Sigmoid colon (tissue), 6 donors: ENCODE measurements at regions not wholly inside any gene's neighbourhood (a gene's known extent, or its start where the extent isn't known, plus 50 kb on each side); places are given as distances from the start of the nearest gene placed in this dataset.
"Not testable (repeated sequence)": the region's sequence is repeated elsewhere in the genome, so short reads cannot be mapped to it uniquely, and the experiment has no call there.

Source experiments
- DNase-seq: peaks from one replicate; pipeline ENCODE4 v3.0.0-alpha.2; 2019
- H3K27ac ChIP-seq, 4 donors: fragments of 200-600 bp; sonication (generic); one replicate each; pipeline ENCODE4 v1.5.1; 2016 to 2019; ENCODE audit warnings: mild to moderate bottlenecking in 1 of 4
- H3K27me3 ChIP-seq, 3 donors: fragments of 200-600 bp; sonication (generic); one replicate each; pipeline ENCODE4 v1.5.1; 2019; ENCODE audit warnings: mild to moderate bottlenecking in 1 of 3
- H3K36me3 ChIP-seq, 4 donors: fragments of 200-600 bp; sonication (generic); one replicate each; pipeline ENCODE4 v1.5.1; 2016 to 2019
- H3K4me1 ChIP-seq, 4 donors: fragments of 200-600 bp; sonication (generic); one replicate each; pipeline ENCODE4 v1.5.1; 2017 to 2019
- H3K4me3 ChIP-seq, 4 donors: fragments of 200-600 bp; sonication (generic); one replicate each; pipeline ENCODE4 v1.5.1; 2017 to 2019; ENCODE audit warnings: mild to moderate bottlenecking in 2 of 4, moderate library complexity in 1 of 4
- H3K9me3 ChIP-seq, 4 donors: fragments of 200-600 bp in 3 of 4; sonication (generic) in 3 of 4; one replicate each; pipeline versions ENCODE4 v1.5.1 to v1.6.1; 2013 to 2019
- EP300 ChIP-seq, 4 donors: sonication (generic); formaldehyde crosslinking; IDR thresholded peaks; one replicate each; pipeline ENCODE4 v1.6.1; 2017; ENCODE audit warnings: antibody characterized with exemption in 4 of 4
- POLR2A ChIP-seq, 2 donors: fragments of 450-650 bp; IDR thresholded peaks; one replicate each; pipeline ENCODE4 v1.6.1; 2016; ENCODE audit warnings: antibody characterized with exemption in 2 of 2, mild to moderate bottlenecking in 2 of 2, moderate library complexity in 2 of 2
- POLR2AphosphoS5 ChIP-seq, 4 donors: sonication (generic); formaldehyde crosslinking; IDR thresholded peaks; one replicate each; pipeline ENCODE4 v1.6.1; 2017; ENCODE audit warnings: antibody characterized with exemption in 4 of 4
- WGBS, 2 donors: extraction: QIAGEN DNeasy Blood & Tissue Kit; methylation state at CpG; one replicate each; pipeline ENCODE4 v1.1.7; 2013; 5-methylcytosine and 5-hydroxymethylcytosine counted together
- intact Hi-C: fragments of 100-400 bp; cut with DNase I; formaldehyde crosslinking; loops from one replicate; pipeline ENCODE4 v1.15.1; 2023
- TF ChIP-seq, protein P1 (sequence below), 4 experiments: fragments of 450-650 bp in 3 of 4; fragments of 200-600 bp in 1 of 4; IDR thresholded peaks; one replicate each; pipeline ENCODE4 v1.5.1; 2016 to 2019; ENCODE audit warnings: antibody characterized with exemption in 4 of 4, mild to moderate bottlenecking in 3 of 4, moderate library complexity in 2 of 4
- donor health status: healthy with polysubstance abuse.
- donor health status: healthy.

DNA sequence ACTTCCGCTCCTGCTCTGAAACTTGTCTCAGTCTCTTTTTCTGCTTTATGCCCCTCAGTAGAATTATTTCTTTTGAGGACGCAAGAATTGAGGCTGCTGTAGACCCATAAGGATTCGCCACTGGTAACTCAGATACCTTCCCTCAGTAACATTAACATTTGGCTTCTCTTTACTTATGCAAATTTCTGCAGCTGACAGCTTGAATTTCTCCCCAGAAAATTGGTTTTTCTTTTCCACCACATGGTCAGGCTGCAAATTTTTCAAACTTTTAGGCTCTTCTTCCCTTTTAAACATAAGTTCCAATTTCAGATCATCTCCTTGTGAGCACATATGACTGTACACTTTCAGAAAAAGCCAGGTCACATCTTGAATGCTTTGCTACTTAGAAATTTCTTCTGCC lies 839.3 kb upstream of the GRIA3 start:
- Histone ChIP-seq H3K4me3 (no peak overlapping the region), H3K4me1 (no peaks in the 10 kb centered on the region), H3K27me3 (no peaks in the 10 kb centered on the region), H3K27ac (no peak overlapping the region), H3K36me3 (no peaks in the 10 kb centered on the region), H3K9me3 (peaks cover 0 to 3% (median 0%) of the 10 kb centered on the region in 4 donors)
- DNase-seq: no peak
- intact Hi-C loops: no loop called here
- no peak for TF ChIP-seq EP300 (IDR thresholded peaks at IDR 0.05)
- TF ChIP-seq POLR2A (IDR thresholded peaks at IDR 0.05): no peak
- no peak for TF ChIP-seq POLR2AphosphoS5 (IDR thresholded peaks at IDR 0.05)
- TF ChIP-seq, protein P1, sequence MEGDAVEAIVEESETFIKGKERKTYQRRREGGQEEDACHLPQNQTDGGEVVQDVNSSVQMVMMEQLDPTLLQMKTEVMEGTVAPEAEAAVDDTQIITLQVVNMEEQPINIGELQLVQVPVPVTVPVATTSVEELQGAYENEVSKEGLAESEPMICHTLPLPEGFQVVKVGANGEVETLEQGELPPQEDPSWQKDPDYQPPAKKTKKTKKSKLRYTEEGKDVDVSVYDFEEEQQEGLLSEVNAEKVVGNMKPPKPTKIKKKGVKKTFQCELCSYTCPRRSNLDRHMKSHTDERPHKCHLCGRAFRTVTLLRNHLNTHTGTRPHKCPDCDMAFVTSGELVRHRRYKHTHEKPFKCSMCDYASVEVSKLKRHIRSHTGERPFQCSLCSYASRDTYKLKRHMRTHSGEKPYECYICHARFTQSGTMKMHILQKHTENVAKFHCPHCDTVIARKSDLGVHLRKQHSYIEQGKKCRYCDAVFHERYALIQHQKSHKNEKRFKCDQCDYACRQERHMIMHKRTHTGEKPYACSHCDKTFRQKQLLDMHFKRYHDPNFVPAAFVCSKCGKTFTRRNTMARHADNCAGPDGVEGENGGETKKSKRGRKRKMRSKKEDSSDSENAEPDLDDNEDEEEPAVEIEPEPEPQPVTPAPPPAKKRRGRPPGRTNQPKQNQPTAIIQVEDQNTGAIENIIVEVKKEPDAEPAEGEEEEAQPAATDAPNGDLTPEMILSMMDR (IDR thresholded peaks at IDR 0.05): no peak
- WGBS, 2 donors: 84 to 93% methylated on average over 3 of the region's 3 CpGs

DNA sequence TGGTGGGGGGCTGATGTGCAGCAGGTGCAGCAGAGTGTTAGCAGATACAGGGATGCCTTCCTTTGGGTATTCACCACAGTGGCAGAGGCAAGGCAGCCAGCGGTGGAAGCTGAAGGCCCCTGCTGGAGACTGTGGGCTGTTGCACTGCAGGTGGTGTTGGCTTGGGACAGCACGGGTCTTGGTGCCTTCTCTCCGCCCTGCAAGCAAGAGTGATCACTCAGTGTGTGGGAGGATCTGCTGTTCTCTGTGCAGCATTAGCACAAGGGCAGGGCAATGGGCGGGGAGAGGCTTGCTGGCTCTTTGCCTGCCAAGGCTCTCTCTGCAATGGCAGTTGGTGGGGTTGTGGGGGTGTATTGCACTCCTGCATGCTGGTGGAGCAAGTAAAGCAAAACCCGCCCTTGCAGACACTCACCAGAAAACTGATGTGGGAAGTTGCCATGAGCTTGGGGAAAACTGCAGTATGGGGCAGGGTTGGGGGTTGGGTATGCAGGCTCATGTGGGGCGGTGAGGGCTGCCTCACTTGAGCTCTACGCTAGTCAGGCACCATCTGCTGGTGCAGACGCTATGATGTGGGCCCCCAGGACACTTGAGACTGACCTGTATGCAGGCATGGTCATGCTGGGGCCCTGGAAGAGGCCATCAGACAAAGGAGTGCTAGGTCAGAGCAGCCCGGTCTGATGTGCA lies 820.8 kb upstream of the GRIA3 start:
- H3K27me3 ChIP-seq: no peaks in the 10 kb centered on the region
- no peaks in the 10 kb centered on the region for H3K4me1 ChIP-seq
- TF ChIP-seq POLR2A (IDR thresholded peaks at IDR 0.05) (no peak), EP300 (IDR thresholded peaks at IDR 0.05) (no peak)
- no peaks in the 10 kb centered on the region for H3K9me3 ChIP-seq
- intact Hi-C loops: no loop called here
- H3K27ac ChIP-seq: no peak overlapping the region
- H3K4me3 ChIP-seq: no peak overlapping the region
- H3K36me3 ChIP-seq: no peaks in the 10 kb centered on the region
- DNase-seq: no peak
- WGBS, 2 donors: 79 to 87% methylated on average over 9 of the region's 9 CpGs

DNA sequence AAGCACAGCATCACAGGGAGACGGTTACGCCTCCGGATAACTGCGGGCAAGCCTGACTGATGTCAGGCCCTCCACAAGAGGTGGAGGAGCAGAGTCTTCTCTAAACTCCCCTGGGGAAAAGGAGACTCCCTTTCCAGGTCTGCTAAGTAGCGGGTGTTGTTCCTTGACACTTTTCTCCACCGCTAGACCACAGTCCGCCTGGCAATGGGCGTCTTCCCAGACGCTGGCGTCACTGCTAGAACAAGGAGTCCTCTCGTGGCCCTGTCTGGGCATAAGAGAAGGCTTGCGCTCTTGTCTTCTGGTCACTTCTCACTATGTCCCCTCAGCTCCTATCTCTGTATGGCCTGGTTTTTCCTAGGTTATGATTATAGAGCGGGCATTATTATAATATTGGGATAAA lies 808.5 kb upstream of the GRIA3 start:
- H3K4me3 ChIP-seq, H3K27ac ChIP-seq, intact Hi-C loops, H3K36me3 ChIP-seq, H3K4me1 ChIP-seq, H3K27me3 ChIP-seq, DNase-seq, H3K9me3 ChIP-seq: not testable (repeated sequence)
- WGBS, 2 donors: 95 to 97% methylated on average over 13 of the region's 13 CpGs

DNA sequence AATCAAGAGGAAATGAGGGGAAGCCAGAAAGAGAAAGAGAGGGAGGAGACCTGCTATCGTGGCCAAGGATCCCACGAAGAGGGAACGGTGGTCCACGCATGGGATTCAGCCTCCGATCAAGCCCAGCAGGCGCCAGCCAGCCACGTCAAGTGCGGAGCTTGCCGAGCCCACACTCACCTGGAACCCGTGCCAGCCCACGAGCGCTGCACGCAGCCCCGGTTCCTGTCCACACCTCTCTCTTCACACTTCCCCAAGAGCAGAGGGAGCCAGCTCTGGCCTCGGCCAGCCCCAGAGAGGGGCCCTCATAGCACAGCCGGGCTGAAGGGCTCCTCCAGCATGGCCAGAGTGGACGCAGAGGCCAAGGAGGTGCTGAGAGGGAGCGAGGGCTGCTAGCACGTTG lies 795.1 kb upstream of the GRIA3 start:
- Histone ChIP-seq H3K36me3 (no peaks in the 10 kb centered on the region), H3K4me3 (no peak overlapping the region), H3K4me1 (no peaks in the 10 kb centered on the region), H3K9me3 (no peaks in the 10 kb centered on the region), H3K27ac (no peak overlapping the region), H3K27me3 (no peaks in the 10 kb centered on the region)
- 93 to 95% methylated on average over 19 of the region's 19 CpGs for WGBS, 2 donors
- intact Hi-C loops: no loop called here
- no peak for DNase-seq
- TF ChIP-seq, protein P1 (IDR thresholded peaks at IDR 0.05): no peak
- no peak for TF ChIP-seq POLR2AphosphoS5 (IDR thresholded peaks at IDR 0.05)
- TF ChIP-seq POLR2A (IDR thresholded peaks at IDR 0.05): no peak
- no peak for TF ChIP-seq EP300 (IDR thresholded peaks at IDR 0.05)

DNA sequence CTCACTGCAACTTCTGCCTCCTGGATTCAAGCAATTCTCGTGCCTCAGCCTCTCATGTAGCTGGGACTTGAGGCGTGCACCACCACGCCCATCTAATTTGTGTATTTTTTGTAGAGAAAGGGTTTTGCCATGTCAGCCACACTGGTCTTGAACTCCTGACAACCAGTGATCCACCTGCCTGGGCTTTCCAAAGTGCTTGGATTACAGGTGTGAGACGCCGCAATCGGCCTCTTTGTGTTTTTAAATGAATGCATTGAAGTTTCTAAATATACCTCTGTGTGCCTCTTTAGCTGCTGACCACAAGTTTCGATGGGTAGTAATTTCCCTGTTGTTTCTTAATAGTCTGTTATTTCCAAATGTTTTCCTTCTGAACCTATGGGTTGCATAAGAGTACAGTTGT lies 765.3 kb upstream of the GRIA3 start:
- no peaks in the 10 kb centered on the region for H3K27me3 ChIP-seq
- TF ChIP-seq POLR2AphosphoS5 (IDR thresholded peaks at IDR 0.05): no peak
- TF ChIP-seq POLR2A (IDR thresholded peaks at IDR 0.05): no peak
- TF ChIP-seq, protein P1 (IDR thresholded peaks at IDR 0.05): no peak
- no peak for TF ChIP-seq EP300 (IDR thresholded peaks at IDR 0.05)
- H3K27ac ChIP-seq: no peak overlapping the region
- H3K4me3 ChIP-seq: no peak overlapping the region
- H3K4me1 ChIP-seq: no peaks in the 10 kb centered on the region
- H3K36me3 ChIP-seq: no peaks in the 10 kb centered on the region
- intact Hi-C loops: no loop called here
- WGBS, 2 donors: 87 to 90% methylated on average over 7 of the region's 7 CpGs
- no peak for DNase-seq
- H3K9me3 ChIP-seq: no peaks in the 10 kb centered on the region
